ENCODE measurements at regions not wholly inside any gene's neighbourhood (a gene's known extent, or its start where the extent isn't known, plus 50 kb on each side); places are given as distances from the start of the nearest gene placed in this dataset.

DNA sequence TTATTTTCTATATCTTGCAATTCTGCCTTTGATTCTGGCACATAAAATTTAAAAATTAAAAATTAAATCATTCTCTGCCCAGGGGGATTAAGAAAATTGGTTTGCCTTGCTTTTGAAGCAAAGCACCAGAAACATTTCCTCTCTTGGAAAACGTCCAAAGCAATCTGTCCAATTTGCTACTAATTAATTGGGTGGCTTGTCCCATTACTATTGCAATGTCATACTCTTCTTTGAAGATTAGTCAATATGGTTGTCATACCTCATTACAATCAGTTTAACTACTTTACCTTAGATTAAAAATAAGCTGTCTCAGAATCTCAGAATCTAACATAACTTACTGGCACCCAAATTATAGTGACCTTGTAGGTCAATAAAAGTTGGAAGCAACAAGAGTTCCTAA, 208.8 kb downstream of the TMA16 start:
- H3K27me3 Mint-ChIP-seq (ENCODE audit: low read depth in 3 of 3) = peaks cover 0 to 4% (median 3%) of the 10 kb centered on the region in 3 donors
- H3K36me3 Mint-ChIP-seq = no peaks in the 10 kb centered on the region
- TF ChIP-seq, protein P1, sequence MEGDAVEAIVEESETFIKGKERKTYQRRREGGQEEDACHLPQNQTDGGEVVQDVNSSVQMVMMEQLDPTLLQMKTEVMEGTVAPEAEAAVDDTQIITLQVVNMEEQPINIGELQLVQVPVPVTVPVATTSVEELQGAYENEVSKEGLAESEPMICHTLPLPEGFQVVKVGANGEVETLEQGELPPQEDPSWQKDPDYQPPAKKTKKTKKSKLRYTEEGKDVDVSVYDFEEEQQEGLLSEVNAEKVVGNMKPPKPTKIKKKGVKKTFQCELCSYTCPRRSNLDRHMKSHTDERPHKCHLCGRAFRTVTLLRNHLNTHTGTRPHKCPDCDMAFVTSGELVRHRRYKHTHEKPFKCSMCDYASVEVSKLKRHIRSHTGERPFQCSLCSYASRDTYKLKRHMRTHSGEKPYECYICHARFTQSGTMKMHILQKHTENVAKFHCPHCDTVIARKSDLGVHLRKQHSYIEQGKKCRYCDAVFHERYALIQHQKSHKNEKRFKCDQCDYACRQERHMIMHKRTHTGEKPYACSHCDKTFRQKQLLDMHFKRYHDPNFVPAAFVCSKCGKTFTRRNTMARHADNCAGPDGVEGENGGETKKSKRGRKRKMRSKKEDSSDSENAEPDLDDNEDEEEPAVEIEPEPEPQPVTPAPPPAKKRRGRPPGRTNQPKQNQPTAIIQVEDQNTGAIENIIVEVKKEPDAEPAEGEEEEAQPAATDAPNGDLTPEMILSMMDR (IDR thresholded peaks at IDR 0.05) = no peak
- Histone ChIP-seq H3K4me1 (ENCODE audit: control insufficient read depth in 1 of 2, insufficient read depth in 2 of 2, low read length in 2 of 2) (no peaks in the 10 kb centered on the region), H3K4me3 (replicated peaks in 1 of 3; ENCODE audit: low read depth in 2 of 3, low read length in 3 of 3) (no peak overlapping the region), H3K36me3 (replicated peaks in 1 of 2; ENCODE audit: control insufficient read depth in 1 of 2, insufficient read depth in 2 of 2, low read length in 2 of 2) (no peaks in the 10 kb centered on the region), H3K4me2 (replicated peaks; ENCODE audit: extremely low read depth, low read length, poor library complexity, severe bottlenecking) (no peak overlapping the region), H3K27ac (ENCODE audit: low read depth in 1 of 2, low read length in 2 of 2) (no peak overlapping the region), H3K9me3 (replicated peaks in 1 of 2; ENCODE audit: control insufficient read depth in 1 of 2, insufficient read depth in 1 of 2, low read length in 2 of 2) (no peaks in the 10 kb centered on the region), H2AFZ (ENCODE audit: insufficient read depth, low read depth, low read length, poor library complexity, severe bottlenecking) (no peak overlapping the region), H3K9ac (ENCODE audit: insufficient read depth, low read length, poor library complexity, severe bottlenecking) (no peak overlapping the region), H3K27me3 (ENCODE audit: control insufficient read depth in 2 of 2, insufficient read depth in 2 of 2, low read length in 2 of 2) (no peaks in the 10 kb centered on the region), H4K20me1 (ENCODE audit: insufficient read depth, low read length) (no peaks in the 10 kb centered on the region), H3K79me2 (ENCODE audit: insufficient read depth, low read length) (no peaks in the 10 kb centered on the region)
- H3K27ac Mint-ChIP-seq = peak overlapping the region in 1 of 7 donors; percentile 19
- no peak for DNase-seq
- peaks cover 0 to 3% (median 0%) of the 10 kb centered on the region in 7 donors for H3K9me3 Mint-ChIP-seq
- intact Hi-C loops (cut with micrococcal nuclease) = no loop called here
- H3K4me1 Mint-ChIP-seq = no peaks in the 10 kb centered on the region
- no CpG with 5 or more reads among the region's 1 CpG for WGBS (ENCODE audit: insufficient coverage)
- H3K4me3 Mint-ChIP-seq = no peak overlapping the region

DNA sequence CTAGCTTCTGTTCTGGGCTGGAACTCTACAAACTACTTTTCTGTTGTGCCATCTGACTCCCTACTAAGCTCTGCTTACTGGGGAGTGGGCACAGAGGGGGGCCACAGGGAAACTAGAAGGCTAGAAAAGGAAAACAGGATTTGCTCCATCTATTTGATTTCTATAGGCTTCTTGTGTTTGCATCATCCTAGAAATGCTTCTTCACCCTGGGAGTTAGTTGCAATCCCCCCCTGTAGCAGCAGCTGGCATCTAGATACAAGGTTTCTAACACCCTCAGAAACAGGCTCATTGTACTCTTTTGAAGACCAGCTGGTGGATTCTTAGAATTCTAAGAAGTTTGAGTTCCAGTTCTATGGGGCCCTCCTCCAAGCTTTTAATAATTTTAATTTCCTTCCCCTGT, 213.4 kb downstream of the TMA16 start:
- no peaks in the 10 kb centered on the region for H3K27me3 ChIP-seq (ENCODE audit: control insufficient read depth in 2 of 2, insufficient read depth in 2 of 2, low read length in 2 of 2)
- no peak overlapping the region for H3K4me3 ChIP-seq (replicated peaks in 1 of 3; ENCODE audit: low read depth in 2 of 3, low read length in 3 of 3)
- no peaks in the 10 kb centered on the region for H3K36me3 ChIP-seq (replicated peaks in 1 of 2; ENCODE audit: control insufficient read depth in 1 of 2, insufficient read depth in 2 of 2, low read length in 2 of 2)
- no peaks in the 10 kb centered on the region for H3K9me3 ChIP-seq (replicated peaks in 1 of 2; ENCODE audit: control insufficient read depth in 1 of 2, insufficient read depth in 1 of 2, low read length in 2 of 2)
- Mint-ChIP-seq H3K4me1 (no peaks in the 10 kb centered on the region), H3K27me3 (ENCODE audit: low read depth in 3 of 3) (peaks cover 0 to 2% (median 2%) of the 10 kb centered on the region in 3 donors), H3K36me3 (no peaks in the 10 kb centered on the region), H3K4me3 (no peak overlapping the region), H3K27ac (no peak overlapping the region), H3K9me3 (no peaks in the 10 kb centered on the region)
- no peaks in the 10 kb centered on the region for H3K79me2 ChIP-seq (ENCODE audit: insufficient read depth, low read length)
- H4K20me1 ChIP-seq (ENCODE audit: insufficient read depth, low read length) = no peaks in the 10 kb centered on the region
- no peaks in the 10 kb centered on the region for H3K4me1 ChIP-seq (ENCODE audit: control insufficient read depth in 1 of 2, insufficient read depth in 2 of 2, low read length in 2 of 2)
- TF ChIP-seq, protein P1 (IDR thresholded peaks at IDR 0.05) = no peak
- H3K27ac ChIP-seq (ENCODE audit: low read depth in 1 of 2, low read length in 2 of 2) = no peak overlapping the region
- no peak overlapping the region for H3K4me2 ChIP-seq (replicated peaks; ENCODE audit: extremely low read depth, low read length, poor library complexity, severe bottlenecking)
- DNase-seq = no peak
- no peak overlapping the region for H3K9ac ChIP-seq (ENCODE audit: insufficient read depth, low read length, poor library complexity, severe bottlenecking)
- intact Hi-C loops (cut with micrococcal nuclease) = no loop called here
- H2AFZ ChIP-seq (ENCODE audit: insufficient read depth, low read depth, low read length, poor library complexity, severe bottlenecking) = no peak overlapping the region

Data from CD14-positive monocyte (primary cell).